GM12872 (cell line): ENCODE measurements at regions not wholly inside any gene's neighbourhood (a gene's known extent, or its start where the extent isn't known, plus 50 kb on each side); places are given as distances from the start of the nearest gene placed in this dataset.

Experiments
- CTCF ChIP-seq: IDR thresholded peaks from 3 replicates; pipeline ENCODE4 v1.5.1; 2011; ENCODE audit warnings: low read depth, mild to moderate bottlenecking, low read length, moderate library complexity; ENCODE audit not compliant: insufficient read depth

GRCh38 chr2:199024224-199024623 lies 433.5 kb downstream of the SATB2 start:
- TF ChIP-seq CTCF = no peak

GRCh38 chr2:199019898-199020507 lies 437.7 kb downstream of the SATB2 start:
- TF ChIP-seq CTCF = peak; percentile 38; the same call in 1 of the 3 replicates

- no peak for TF ChIP-seq CTCF
These were observed 438.9 kb downstream of the SATB2 start for GRCh38 chr2:199018826-199019225.

- no peak for TF ChIP-seq CTCF
These were observed 442.7 kb downstream of the SATB2 start for GRCh38 chr2:199015072-199015471.

- TF ChIP-seq CTCF = no peak
These were observed 443.5 kb downstream of the SATB2 start for GRCh38 chr2:199014226-199014625.

GRCh38 chr2:199011908-199012307 lies 445.8 kb downstream of the SATB2 start:
- no peak for TF ChIP-seq CTCF

GRCh38 chr2:198994678-198995077 lies 463.1 kb downstream of the SATB2 start:
- no peak for TF ChIP-seq CTCF

- TF ChIP-seq CTCF = no peak
These were observed 466.3 kb downstream of the SATB2 start for GRCh38 chr2:198991431-198991830.
